Dedifferentiated amniotic fluid mesenchymal stem cell (primary cell): ENCODE measurements at regions not wholly inside any gene's neighbourhood (a gene's known extent, or its start where the extent isn't known, plus 50 kb on each side); places are given as distances from the start of the nearest gene placed in this dataset.
"Not testable (repeated sequence)": the region's sequence is repeated elsewhere in the genome, so short reads cannot be mapped to it uniquely, and the experiment has no call there.

Experiments used
- DNase-seq: peaks from one replicate; pipeline ENCODE4 v3.0.0-alpha.2; 2016; ENCODE audit errors: extremely low spot score

DNA sequence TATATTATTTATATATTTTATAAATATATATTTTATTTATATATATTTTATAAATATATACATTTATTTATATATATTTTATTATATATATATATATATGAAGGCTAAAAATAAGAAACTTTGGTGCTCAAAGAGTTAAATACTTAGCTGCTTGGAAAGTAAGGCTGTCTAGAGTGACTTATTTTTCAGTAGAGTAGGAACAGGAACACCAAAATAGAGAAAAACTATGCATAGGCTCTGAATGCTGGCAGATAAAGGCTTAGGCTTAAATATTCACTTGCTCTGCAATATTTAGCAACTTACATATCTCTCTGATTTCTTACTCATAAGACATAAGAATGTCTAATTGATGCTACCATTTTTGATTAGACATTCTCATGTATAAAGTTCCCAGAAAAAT is 991.2 kb downstream of the VRK1 start:
- no peak for DNase-seq

GRCh38 chr14:97788846-97789526 is 991.8 kb downstream of the VRK1 start:
- DNase-seq, result no peak

GRCh38 chr14:97791072-97791471 is 993.9 kb downstream of the VRK1 start:
- DNase-seq, result no peak

GRCh38 chr14:97791906-97792305 is 994.7 kb downstream of the VRK1 start:
- DNase-seq, result no peak

DNA sequence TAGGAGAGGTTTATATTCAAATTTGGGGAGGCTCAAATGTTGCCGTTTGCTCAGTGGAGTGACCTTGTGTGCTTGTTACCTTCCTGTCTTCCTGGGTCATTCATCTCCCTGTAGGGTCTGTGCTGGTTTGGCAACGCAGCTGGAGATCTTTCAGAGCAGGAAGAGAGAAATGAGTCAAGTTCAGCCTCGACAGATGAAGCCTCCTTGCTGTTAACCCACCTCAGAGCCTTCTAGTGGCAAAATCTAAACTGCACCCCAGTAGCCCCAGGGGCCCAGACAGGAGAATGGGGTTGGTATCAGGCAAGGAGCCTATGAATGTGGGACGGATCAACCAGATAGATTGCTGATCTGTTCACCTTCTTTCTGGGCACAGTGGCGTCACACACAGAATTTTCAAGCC is 999.3 kb downstream of the VRK1 start:
- DNase-seq, result no peak

GRCh38 chr14:97798176-97798575 is 1001.0 kb downstream of the VRK1 start:
- DNase-seq, result no peak

DNA sequence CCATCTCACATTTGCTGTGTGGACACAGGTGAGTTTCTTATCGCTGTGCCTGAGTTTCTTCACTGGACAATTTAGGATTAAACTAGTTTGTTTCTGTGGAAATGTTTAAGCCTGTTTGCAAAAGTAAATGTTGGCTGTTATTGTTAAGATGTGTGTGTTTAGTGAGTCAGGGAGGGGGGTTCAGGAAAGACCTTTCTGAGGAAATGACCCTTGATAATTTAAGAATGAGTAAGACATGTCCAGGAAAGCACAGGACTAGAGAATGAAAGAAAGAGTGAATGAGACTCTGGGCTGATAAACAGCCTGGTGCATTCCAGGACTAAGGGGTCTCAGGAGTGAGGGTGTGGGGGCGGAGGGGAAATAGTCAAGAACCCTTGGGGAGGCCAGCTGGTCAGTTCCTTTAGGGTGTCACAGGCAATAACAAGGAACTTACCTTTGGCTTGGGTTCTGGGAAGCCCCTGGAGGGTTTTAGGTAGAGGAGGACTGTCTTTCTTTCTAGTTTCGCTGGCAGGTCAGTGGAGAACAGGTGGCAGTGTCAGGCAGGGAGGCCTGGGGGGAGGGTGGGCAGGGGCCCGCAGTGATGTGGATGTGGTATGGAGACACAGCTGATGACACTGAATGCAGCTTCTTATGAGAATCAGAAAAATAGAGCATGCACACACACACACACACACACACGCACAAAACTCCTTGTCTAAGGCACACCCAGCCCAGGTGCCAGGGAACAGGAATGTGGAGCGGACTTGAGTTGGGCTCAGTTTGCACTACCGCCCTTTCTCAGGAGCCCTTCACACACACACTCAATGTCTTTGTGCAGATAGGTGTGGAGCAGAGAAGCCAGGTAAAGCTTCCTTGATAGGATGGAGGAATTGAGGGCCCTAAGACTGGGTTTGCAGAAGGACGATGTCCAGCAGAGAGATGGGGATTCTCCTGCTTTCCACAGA is 1005.5 kb downstream of the VRK1 start:
- DNase-seq, result no peak

GRCh38 chr14:97804056-97804455 is 1006.9 kb downstream of the VRK1 start:
- no peak for DNase-seq

GRCh38 chr14:97806891-97807290 is 1009.7 kb downstream of the VRK1 start:
- no peak for DNase-seq

- DNase-seq, result not testable (repeated sequence)
Measured at GRCh38 chr14:97808541-97808940, 1011.4 kb downstream of the VRK1 start.

DNA sequence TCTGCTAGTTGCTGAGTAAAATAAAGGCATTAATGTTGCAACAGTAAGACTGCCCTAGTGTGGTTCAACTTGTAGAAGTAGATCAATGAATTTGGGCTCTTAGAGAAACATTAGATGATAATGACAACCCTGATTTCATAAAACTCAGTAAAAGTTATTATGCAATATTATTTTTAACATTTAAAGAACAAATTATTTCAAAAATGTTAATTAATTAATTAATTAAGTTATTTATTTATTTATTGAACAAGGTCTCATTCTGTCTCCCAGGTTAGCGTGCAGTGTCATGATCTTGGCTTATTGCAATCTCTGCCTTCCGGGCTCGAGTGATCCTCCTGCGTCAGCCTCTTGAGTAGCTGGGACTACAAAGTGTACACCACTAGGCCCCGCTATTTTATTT is 1016.4 kb downstream of the VRK1 start:
- no peak for DNase-seq

- DNase-seq, result no peak
Measured at GRCh38 chr14:97820781-97821180, 1023.6 kb downstream of the VRK1 start.

DNA sequence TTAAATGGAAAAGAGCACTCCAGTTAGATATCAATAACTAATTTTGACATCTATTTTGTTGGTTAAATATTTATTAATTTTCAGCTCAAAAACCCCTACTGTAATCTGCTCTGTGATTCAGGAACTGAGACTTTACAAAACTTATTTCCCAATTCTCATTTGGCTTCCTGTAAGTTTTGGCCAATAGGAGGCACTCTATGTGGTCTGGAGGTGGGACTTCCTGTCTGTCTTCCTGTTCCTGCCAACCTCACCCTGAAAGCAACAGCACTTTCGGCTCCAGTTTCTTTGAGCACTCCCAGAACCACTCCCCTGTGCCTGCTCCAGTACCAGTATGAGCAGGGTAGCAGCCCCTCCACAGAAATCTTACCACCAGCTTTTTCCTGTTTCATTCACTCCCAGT is 1027.0 kb downstream of the VRK1 start:
- no peak for DNase-seq

GRCh38 chr14:97827746-97828145 is 1030.6 kb downstream of the VRK1 start:
- DNase-seq, result no peak

DNA sequence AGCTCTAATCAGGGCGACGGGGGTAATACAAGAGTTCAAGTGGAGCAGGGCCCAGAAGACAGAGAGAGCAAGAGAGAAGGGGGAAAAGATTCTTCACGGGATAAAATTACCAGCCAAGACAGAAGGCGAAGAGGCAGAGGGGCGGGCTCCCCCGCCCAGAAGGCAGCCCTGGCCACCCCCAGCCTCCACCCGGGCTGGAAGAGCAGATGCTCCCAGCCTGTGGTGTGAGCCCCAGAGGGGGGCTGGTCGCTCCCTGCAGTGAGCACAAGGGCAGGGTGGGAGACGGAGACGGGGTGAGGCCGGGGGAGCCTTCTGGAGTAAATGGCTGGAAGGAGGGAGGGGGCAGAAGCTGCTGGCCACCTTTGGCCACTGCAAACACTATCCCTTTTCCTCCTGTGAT is 1035.6 kb downstream of the VRK1 start:
- DNase-seq, result no peak

DNA sequence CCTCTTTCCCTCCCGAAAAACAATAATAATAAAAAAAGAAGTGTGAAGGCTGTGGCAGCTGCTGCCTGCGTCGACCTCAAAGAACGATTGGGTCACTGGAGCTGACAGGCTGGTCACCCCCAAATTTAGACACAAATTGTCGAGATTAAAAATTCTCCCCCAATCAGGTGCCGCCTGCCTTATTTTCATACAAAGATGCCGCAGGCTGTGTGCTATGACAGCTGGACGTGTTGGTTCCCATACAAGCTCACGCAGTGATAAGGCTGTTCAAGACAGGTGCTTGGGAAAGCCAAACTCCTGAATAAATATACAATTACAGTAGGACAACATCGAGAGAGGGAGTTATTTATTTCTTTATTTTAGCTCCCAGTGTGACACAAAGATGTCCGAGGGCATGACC is 1041.8 kb downstream of the VRK1 start:
- DNase-seq, result no peak

DNA sequence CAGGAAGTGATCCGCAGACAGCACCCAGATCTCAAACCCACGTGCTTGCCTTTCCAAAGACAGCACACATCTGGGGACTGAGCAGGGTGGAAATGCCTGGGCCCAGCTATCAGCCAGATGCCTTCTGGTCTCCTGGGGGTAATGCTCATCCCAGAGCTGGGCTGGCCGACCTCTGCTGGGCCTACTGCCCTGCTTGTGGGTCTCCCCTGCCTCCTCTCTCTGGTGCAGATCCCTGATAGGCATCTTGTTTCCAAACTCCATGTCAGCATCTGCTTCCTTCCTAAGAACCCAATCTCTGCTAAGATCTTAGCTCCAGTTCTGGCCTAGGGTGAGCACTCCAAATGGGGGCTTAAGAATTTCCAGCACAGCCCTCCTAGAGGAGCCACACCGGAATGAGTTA is 1043.0 kb downstream of the VRK1 start:
- DNase-seq, result no peak

DNA sequence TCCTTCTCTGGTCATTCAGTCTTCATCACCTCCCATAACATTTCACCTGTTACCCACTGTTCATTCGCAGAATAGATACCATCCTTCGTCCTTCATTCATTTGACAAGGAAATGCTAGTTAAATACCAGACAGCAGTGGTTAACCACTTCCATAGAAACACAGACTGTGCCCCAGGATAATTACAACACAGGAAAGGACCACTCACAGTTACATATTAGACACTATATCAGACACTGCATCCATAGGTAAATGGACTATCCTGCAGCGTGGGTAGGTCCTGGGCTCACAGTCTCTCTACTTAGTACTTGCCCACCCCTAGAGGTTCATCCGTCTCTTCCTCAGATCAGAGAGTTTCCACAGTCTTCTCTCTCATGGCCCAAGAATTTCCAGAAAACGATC is 1044.6 kb downstream of the VRK1 start:
- no peak for DNase-seq

- no peak for DNase-seq
Measured at GRCh38 chr14:97843066-97843465, 1045.9 kb downstream of the VRK1 start.

- DNase-seq, result no peak
Measured at GRCh38 chr14:97844042-97844441, 1046.9 kb downstream of the VRK1 start.

DNA sequence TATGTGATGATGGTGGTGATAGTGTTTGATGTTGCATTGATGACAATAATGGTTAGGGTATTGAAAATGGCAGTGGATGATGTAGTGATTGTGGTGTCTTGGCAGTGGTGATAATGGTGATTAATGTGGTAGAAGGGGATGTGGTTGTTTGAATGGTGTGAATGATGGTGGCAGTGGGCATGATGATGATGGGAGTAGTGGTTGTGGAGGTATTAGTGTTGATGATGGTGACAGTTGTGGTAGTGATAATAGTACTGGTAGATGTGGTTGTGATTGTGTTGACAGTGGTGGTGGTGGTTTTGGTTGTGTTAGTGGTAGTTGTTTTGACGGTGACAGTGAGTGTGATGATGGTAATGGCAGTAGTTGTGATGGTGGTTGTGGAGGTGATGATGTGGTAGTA is 1049.0 kb downstream of the VRK1 start:
- DNase-seq, result no peak

- DNase-seq, result no peak
Measured at GRCh38 chr14:97848317-97848980, 1051.3 kb downstream of the VRK1 start.

DNA sequence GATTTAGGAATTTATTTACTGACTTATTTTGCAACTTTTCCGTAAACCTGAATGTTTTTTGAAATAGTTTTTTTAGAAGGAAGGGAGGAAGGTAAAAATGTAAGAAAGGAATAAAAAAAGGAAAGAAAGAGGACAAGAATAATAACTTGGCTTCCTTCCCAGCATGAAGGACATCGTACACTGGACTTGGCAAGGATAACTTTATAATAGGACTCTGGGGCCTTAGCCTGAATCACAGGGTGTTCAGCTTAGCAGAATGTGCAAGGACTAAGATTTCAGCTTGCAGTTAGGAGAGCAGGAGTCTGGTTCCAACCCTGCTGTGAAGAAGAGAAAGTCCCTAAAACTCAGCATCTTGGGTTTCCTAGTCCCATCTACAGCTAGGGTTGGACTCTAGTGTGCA is 1053.3 kb downstream of the VRK1 start:
- no peak for DNase-seq
